Caco-2 (cell line): ENCODE measurements at regions not wholly inside any gene's neighbourhood (a gene's known extent, or its start where the extent isn't known, plus 50 kb on each side); places are given as distances from the start of the nearest gene placed in this dataset.

Experiments
- BruUV-seq: library from RNA; stranded (reverse); fragments of 400-500 nt; replicated peaks from 2 replicates; lab custom pipeline; 2021; lab: Mats Ljungman, UMichigan
- CTCF ChIA-PET: fragments of 300-600 bp; sonication (Branson Sonifier 250); formaldehyde crosslinking; loops from one replicate; lab custom pipeline; 2022; ENCODE audit warnings: antibody characterized with exemption; lab: Charles Lee
- POLR2A ChIA-PET: fragments of 300-600 bp; sonication (Branson Sonifier 250); formaldehyde crosslinking; loops from one replicate; lab custom pipeline; 2022; ENCODE audit warnings: antibody characterized with exemption; lab: Charles Lee
- DNase-seq, 2 experiments: peaks; one replicate each; pipeline versions ENCODE4 v3.0.0 to v3.0.0-alpha.2; 2020 to 2022
- H3K27me3 ChIP-seq: replicated peaks from 2 replicates; pipeline ENCODE4 v1.6.0; 2011; ENCODE audit warnings: low read length; ENCODE audit not compliant: control insufficient read depth, insufficient read depth
- H3K36me3 ChIP-seq: 2 replicates; pipeline ENCODE4 v1.5.1; 2011; ENCODE audit warnings: low read length; ENCODE audit not compliant: control insufficient read depth, insufficient read depth
- H3K4me1 ChIP-seq: fragments of 250-450 bp; sonication (Bioruptor Pico); 2 replicates; pipeline ENCODE4 v1.5.1; 2020; ENCODE audit warnings: mild to moderate bottlenecking
- H3K4me3 ChIP-seq: 2 replicates; pipeline ENCODE4 v1.5.1; 2011; ENCODE audit warnings: low read depth, mild to moderate bottlenecking, control low read depth, low read length
- H3K9me3 ChIP-seq: fragments of 250-450 bp; sonication (Bioruptor Pico); 2 replicates; pipeline ENCODE4 v1.5.1; 2020; ENCODE audit warnings: mild to moderate bottlenecking, moderate library complexity
- H3K27ac Mint-ChIP-seq: one replicate; pipeline ENCODE4 v1.8.0; 2022; ENCODE audit warnings: mixed read lengths; ENCODE audit not compliant: unreplicated experiment
- H3K27me3 Mint-ChIP-seq: one replicate; pipeline ENCODE4 v1.8.0; 2022; ENCODE audit warnings: mixed read lengths; ENCODE audit not compliant: insufficient read depth, unreplicated experiment
- H3K36me3 Mint-ChIP-seq: one replicate; pipeline ENCODE4 v1.8.0; 2022; ENCODE audit warnings: mild to moderate bottlenecking, mixed read lengths; ENCODE audit not compliant: insufficient read depth, unreplicated experiment
- H3K4me1 Mint-ChIP-seq: one replicate; pipeline ENCODE4 v1.8.0; 2022; ENCODE audit warnings: low read depth, mixed read lengths; ENCODE audit not compliant: unreplicated experiment
- H3K4me3 Mint-ChIP-seq: one replicate; pipeline ENCODE4 v1.8.0; 2022; ENCODE audit warnings: mild to moderate bottlenecking, moderate library complexity, mixed read lengths; ENCODE audit not compliant: unreplicated experiment
- H3K9me3 Mint-ChIP-seq: one replicate; pipeline ENCODE4 v1.8.0; 2022; ENCODE audit warnings: mixed read lengths; ENCODE audit not compliant: unreplicated experiment
- intact Hi-C: fragments of 100-400 bp; cut with micrococcal nuclease; formaldehyde crosslinking; loops from one replicate; pipeline ENCODE4 v1.10.0; 2022; ENCODE audit not compliant: unreplicated experiment
- TF ChIP-seq, protein P1 (sequence below), 2 experiments: fragments of 200-600 bp in 1 of 2; IDR thresholded peaks; 1 replicate in 1 of 2; 2 replicates in 1 of 2; pipeline versions ENCODE4 v1.5.1 to v1.8.0; 2011 to 2022; ENCODE audit warnings: antibody characterized with exemption in 1 of 2, control low read depth in 1 of 2, inconsistent platforms in 1 of 2, low read depth in 1 of 2, low read length in 1 of 2, mild to moderate bottlenecking in 1 of 2, moderate library complexity in 1 of 2; ENCODE audit not compliant: insufficient read depth in 1 of 2, severe bottlenecking in 1 of 2, unreplicated experiment in 1 of 2

DNA sequence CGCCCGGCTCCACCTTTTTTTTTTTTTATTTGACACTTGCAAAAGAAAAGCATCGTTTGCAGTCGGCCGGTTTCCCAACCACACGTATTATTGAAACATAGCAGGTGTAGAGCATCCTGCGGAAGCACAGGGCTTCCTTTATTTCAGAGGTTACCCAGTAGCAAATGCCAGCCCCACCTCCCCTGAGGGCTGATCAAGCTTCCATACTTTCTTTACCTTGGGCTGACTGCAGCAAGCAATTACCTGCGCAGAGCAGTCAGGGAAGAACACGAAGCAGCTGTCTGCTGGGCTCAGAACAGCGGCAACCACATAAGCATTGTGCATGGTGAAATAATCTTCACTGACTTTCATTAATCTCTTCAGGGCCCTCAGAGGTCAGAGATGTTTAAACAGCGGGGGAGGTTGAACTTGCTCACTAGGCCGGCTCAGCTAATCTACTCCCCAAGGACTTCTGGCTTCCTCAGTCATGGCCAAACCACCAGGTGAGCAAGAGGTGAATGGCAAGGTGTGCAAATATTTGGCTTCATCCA is 784.7 kb upstream of the AUTS2 start:
- no peak for DNase-seq
- Mint-ChIP-seq H3K4me3 (no peak overlapping the region), H3K4me1 (no peaks in the 10 kb centered on the region), H3K27me3 (no peaks in the 10 kb centered on the region), H3K9me3 (peaks cover 46% of the 10 kb centered on the region), H3K27ac (no peak overlapping the region), H3K36me3 (no peaks in the 10 kb centered on the region)
- no peaks in the 10 kb centered on the region for H3K36me3 ChIP-seq
- TF ChIP-seq, protein P1, sequence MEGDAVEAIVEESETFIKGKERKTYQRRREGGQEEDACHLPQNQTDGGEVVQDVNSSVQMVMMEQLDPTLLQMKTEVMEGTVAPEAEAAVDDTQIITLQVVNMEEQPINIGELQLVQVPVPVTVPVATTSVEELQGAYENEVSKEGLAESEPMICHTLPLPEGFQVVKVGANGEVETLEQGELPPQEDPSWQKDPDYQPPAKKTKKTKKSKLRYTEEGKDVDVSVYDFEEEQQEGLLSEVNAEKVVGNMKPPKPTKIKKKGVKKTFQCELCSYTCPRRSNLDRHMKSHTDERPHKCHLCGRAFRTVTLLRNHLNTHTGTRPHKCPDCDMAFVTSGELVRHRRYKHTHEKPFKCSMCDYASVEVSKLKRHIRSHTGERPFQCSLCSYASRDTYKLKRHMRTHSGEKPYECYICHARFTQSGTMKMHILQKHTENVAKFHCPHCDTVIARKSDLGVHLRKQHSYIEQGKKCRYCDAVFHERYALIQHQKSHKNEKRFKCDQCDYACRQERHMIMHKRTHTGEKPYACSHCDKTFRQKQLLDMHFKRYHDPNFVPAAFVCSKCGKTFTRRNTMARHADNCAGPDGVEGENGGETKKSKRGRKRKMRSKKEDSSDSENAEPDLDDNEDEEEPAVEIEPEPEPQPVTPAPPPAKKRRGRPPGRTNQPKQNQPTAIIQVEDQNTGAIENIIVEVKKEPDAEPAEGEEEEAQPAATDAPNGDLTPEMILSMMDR (IDR thresholded peaks at IDR 0.05; ENCODE audit: insufficient read depth in 1 of 2, low read depth in 1 of 2, low read length in 1 of 2, severe bottlenecking in 1 of 2, unreplicated experiment in 1 of 2) = no peak
- ChIA-PET POLR2A (no interaction called here), CTCF (no interaction called here)
- no peaks in the 10 kb centered on the region for H3K27me3 ChIP-seq
- no peaks in the 10 kb centered on the region for H3K9me3 ChIP-seq
- no peak overlapping the region for H3K4me3 ChIP-seq
- BruUV-seq = no TSS peak
- intact Hi-C loops = no loop called here
- H3K4me1 ChIP-seq = no peaks in the 10 kb centered on the region

DNA sequence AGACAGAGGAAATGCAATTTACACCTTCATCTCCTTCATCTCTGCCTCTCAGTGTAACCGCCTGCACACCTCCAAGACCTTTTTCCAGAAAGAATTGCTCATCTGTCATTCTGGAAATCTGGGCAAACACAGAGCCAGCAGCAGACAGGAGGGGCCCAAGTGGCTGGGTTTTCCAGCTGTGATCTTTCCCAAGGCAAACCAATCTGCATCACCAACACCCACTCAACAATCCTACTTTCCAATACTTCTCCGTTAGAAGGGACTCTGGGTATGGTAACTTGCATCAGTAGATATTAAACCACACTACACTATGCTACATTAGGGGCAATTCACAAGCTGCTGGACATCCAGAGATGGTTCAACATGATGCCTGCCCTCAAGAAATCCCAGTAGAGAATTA is 781.8 kb upstream of the AUTS2 start:
- intact Hi-C loops = no loop called here
- Histone ChIP-seq H3K36me3 (no peaks in the 10 kb centered on the region), H3K4me1 (no peaks in the 10 kb centered on the region), H3K27me3 (no peaks in the 10 kb centered on the region), H3K4me3 (no peak overlapping the region), H3K9me3 (no peaks in the 10 kb centered on the region)
- Mint-ChIP-seq H3K36me3 (peaks cover 6% of the 10 kb centered on the region), H3K27ac (no peak overlapping the region), H3K9me3 (peaks cover 21% of the 10 kb centered on the region), H3K4me1 (no peaks in the 10 kb centered on the region), H3K4me3 (no peak overlapping the region), H3K27me3 (no peaks in the 10 kb centered on the region)
- TF ChIP-seq, protein P1 (IDR thresholded peaks at IDR 0.05; ENCODE audit: insufficient read depth in 1 of 2, low read depth in 1 of 2, low read length in 1 of 2, severe bottlenecking in 1 of 2, unreplicated experiment in 1 of 2) = no peak
- BruUV-seq = no TSS peak
- no peak for DNase-seq
- POLR2A ChIA-PET = no interaction called here
- CTCF ChIA-PET = no interaction called here

DNA sequence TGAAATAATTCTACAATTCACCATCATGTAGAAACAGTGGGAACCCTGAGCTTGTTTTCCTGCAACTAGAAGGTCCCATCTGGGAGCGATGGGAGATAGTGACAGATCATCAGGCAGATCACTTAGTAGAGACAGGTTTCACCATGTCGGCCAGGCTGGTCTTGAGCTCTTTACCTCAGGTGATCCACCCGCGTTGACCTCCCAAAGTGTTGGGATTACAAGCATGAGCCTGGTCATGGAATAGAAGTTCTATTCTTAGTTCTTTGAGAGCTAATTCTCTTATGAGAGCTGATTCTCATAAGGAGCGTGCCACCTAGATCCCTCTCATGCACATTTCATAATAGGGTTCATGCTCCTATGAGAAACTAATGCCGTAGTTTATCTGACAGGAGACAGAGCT is 778.0 kb upstream of the AUTS2 start:
- TF ChIP-seq, protein P1 (IDR thresholded peaks at IDR 0.05; ENCODE audit: insufficient read depth in 1 of 2, low read depth in 1 of 2, low read length in 1 of 2, severe bottlenecking in 1 of 2, unreplicated experiment in 1 of 2) = no peak
- intact Hi-C loops = no loop called here
- Mint-ChIP-seq H3K9me3 (peaks cover 25% of the 10 kb centered on the region), H3K27me3 (no peaks in the 10 kb centered on the region), H3K27ac (no peak overlapping the region), H3K4me3 (no peak overlapping the region), H3K4me1 (no peaks in the 10 kb centered on the region), H3K36me3 (peaks cover 6% of the 10 kb centered on the region)
- Histone ChIP-seq H3K9me3 (no peaks in the 10 kb centered on the region), H3K27me3 (no peaks in the 10 kb centered on the region), H3K36me3 (no peaks in the 10 kb centered on the region), H3K4me3 (no peak overlapping the region), H3K4me1 (no peaks in the 10 kb centered on the region)
- CTCF ChIA-PET = no interaction called here
- DNase-seq = no peak
- POLR2A ChIA-PET = no interaction called here
- BruUV-seq = no TSS peak
